ENCODE measurements at regions not wholly inside any gene's neighbourhood (a gene's known extent, or its start where the extent isn't known, plus 50 kb on each side); places are given as distances from the start of the nearest gene placed in this dataset.
A peak's percentile ranks its signal among the peaks of the same experiment; 100 is the strongest.
"Not testable (repeated sequence)": the region's sequence is repeated elsewhere in the genome, so short reads cannot be mapped to it uniquely, and the experiment has no call there.

- no peak for TF ChIP-seq CTCF (IDR thresholded peaks at IDR 0.05; ENCODE audit: unreplicated experiment)
- Mint-ChIP-seq H3K9me3 (ENCODE audit: low read depth, unreplicated experiment) (peaks cover 3% of the 10 kb centered on the region), H3K27ac (ENCODE audit: unreplicated experiment) (no peak overlapping the region), H3K4me1 (ENCODE audit: low read depth, unreplicated experiment) (no peaks in the 10 kb centered on the region), H3K4me3 (ENCODE audit: low read depth, unreplicated experiment) (no peak overlapping the region), H3K36me3 (ENCODE audit: insufficient read depth, unreplicated experiment) (peaks cover 4% of the 10 kb centered on the region), H3K27me3 (ENCODE audit: unreplicated experiment) (no peaks in the 10 kb centered on the region)
- intact Hi-C loops (cut with micrococcal nuclease; ENCODE audit: unreplicated experiment): no loop called here
- DNase-seq: no peak
- CTCF ChIA-PET: no interaction called here
- no TSS peak for BruUV-seq (replicated peaks)
These were observed 64.0 kb downstream of the GPRASP3 start for GRCh38 chrX:102784550-102784949.

- Mint-ChIP-seq H3K9me3 (ENCODE audit: low read depth, unreplicated experiment) (peaks cover 2% of the 10 kb centered on the region), H3K4me3 (ENCODE audit: low read depth, unreplicated experiment) (no peak overlapping the region), H3K36me3 (ENCODE audit: insufficient read depth, unreplicated experiment) (peaks cover 3% of the 10 kb centered on the region), H3K27me3 (ENCODE audit: unreplicated experiment) (no peaks in the 10 kb centered on the region), H3K4me1 (ENCODE audit: low read depth, unreplicated experiment) (no peaks in the 10 kb centered on the region), H3K27ac (ENCODE audit: unreplicated experiment) (no peak overlapping the region)
- no peak for TF ChIP-seq CTCF (IDR thresholded peaks at IDR 0.05; ENCODE audit: unreplicated experiment)
- no TSS peak for BruUV-seq (replicated peaks)
- no peak for DNase-seq
- CTCF ChIA-PET: no interaction called here
- intact Hi-C loops (cut with micrococcal nuclease; ENCODE audit: unreplicated experiment): no loop called here
These were observed 66.7 kb downstream of the GPRASP3 start for GRCh38 chrX:102787283-102787682.

GRCh38 chrX:102808336-102808735, 87.8 kb downstream of the GPRASP3 start:
- H3K36me3 Mint-ChIP-seq (ENCODE audit: insufficient read depth, unreplicated experiment): no peaks in the 10 kb centered on the region
- H3K9me3 Mint-ChIP-seq (ENCODE audit: low read depth, unreplicated experiment): no peaks in the 10 kb centered on the region
- no peak for TF ChIP-seq CTCF (IDR thresholded peaks at IDR 0.05; ENCODE audit: unreplicated experiment)
- H3K27ac Mint-ChIP-seq (ENCODE audit: unreplicated experiment): no peak overlapping the region
- H3K4me1 Mint-ChIP-seq (ENCODE audit: low read depth, unreplicated experiment): no peaks in the 10 kb centered on the region
- no TSS peak for BruUV-seq (replicated peaks)
- CTCF ChIA-PET: no interaction called here
- intact Hi-C loops (cut with micrococcal nuclease; ENCODE audit: unreplicated experiment): no loop called here
- H3K27me3 Mint-ChIP-seq (ENCODE audit: unreplicated experiment): no peaks in the 10 kb centered on the region
- no peak overlapping the region for H3K4me3 Mint-ChIP-seq (ENCODE audit: low read depth, unreplicated experiment)
- no peak for DNase-seq

GRCh38 chrX:102818269-102818668, 97.7 kb downstream of the GPRASP3 start:
- intact Hi-C loops (cut with micrococcal nuclease; ENCODE audit: unreplicated experiment); H3K9me3 Mint-ChIP-seq (ENCODE audit: low read depth, unreplicated experiment); H3K36me3 Mint-ChIP-seq (ENCODE audit: insufficient read depth, unreplicated experiment); H3K27me3 Mint-ChIP-seq (ENCODE audit: unreplicated experiment); CTCF ChIA-PET; H3K4me1 Mint-ChIP-seq (ENCODE audit: low read depth, unreplicated experiment); BruUV-seq (replicated peaks); H3K27ac Mint-ChIP-seq (ENCODE audit: unreplicated experiment); DNase-seq; H3K4me3 Mint-ChIP-seq (ENCODE audit: low read depth, unreplicated experiment): not testable (repeated sequence)

GRCh38 chrX:102832661-102833060, 104.4 kb upstream of the RAB40AL start:
- CTCF ChIA-PET: no interaction called here
- Mint-ChIP-seq H3K36me3 (ENCODE audit: insufficient read depth, unreplicated experiment) (peaks cover 10% of the 10 kb centered on the region), H3K4me1 (ENCODE audit: low read depth, unreplicated experiment) (no peaks in the 10 kb centered on the region), H3K9me3 (ENCODE audit: low read depth, unreplicated experiment) (no peaks in the 10 kb centered on the region), H3K4me3 (ENCODE audit: low read depth, unreplicated experiment) (no peak overlapping the region), H3K27me3 (ENCODE audit: unreplicated experiment) (no peaks in the 10 kb centered on the region), H3K27ac (ENCODE audit: unreplicated experiment) (peak overlapping the region; percentile 46)
- DNase-seq: no peak
- no TSS peak for BruUV-seq (replicated peaks)
- TF ChIP-seq CTCF (IDR thresholded peaks at IDR 0.05; ENCODE audit: unreplicated experiment): no peak
- intact Hi-C loops (cut with micrococcal nuclease; ENCODE audit: unreplicated experiment): no loop called here

Measured in Calu3 (cell line).